ENCODE measurements at regions not wholly inside any gene's neighbourhood (a gene's known extent, or its start where the extent isn't known, plus 50 kb on each side); places are given as distances from the start of the nearest gene placed in this dataset.

DNA sequence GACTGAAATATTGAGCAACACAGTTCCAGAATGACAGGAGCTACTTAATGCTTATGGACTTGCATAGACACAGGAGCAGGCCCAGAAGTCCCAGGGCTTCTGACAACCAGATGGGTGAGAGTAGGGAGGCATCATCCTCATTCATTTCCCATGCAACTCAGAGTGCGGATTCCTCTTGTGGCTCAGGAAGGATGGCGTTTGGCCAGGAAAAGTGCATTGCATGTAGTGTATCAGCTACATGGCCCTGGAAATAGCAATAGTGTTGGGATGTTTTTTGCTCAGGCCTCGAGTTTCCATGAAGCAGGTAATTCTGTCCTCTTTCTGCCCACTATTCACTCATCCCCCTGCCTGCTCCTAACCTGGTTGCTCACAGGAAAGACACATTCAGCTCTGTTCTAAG, 136.6 kb downstream of the PDGFRA start:
- TF ChIP-seq, protein P1, sequence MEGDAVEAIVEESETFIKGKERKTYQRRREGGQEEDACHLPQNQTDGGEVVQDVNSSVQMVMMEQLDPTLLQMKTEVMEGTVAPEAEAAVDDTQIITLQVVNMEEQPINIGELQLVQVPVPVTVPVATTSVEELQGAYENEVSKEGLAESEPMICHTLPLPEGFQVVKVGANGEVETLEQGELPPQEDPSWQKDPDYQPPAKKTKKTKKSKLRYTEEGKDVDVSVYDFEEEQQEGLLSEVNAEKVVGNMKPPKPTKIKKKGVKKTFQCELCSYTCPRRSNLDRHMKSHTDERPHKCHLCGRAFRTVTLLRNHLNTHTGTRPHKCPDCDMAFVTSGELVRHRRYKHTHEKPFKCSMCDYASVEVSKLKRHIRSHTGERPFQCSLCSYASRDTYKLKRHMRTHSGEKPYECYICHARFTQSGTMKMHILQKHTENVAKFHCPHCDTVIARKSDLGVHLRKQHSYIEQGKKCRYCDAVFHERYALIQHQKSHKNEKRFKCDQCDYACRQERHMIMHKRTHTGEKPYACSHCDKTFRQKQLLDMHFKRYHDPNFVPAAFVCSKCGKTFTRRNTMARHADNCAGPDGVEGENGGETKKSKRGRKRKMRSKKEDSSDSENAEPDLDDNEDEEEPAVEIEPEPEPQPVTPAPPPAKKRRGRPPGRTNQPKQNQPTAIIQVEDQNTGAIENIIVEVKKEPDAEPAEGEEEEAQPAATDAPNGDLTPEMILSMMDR (IDR thresholded peaks at IDR 0.05): no peak
- no peak for TF ChIP-seq EZH2 (IDR thresholded peaks at IDR 0.05; ENCODE audit: borderline replicate concordance, insufficient read depth, low read depth, low read length, poor library complexity, severe bottlenecking)

Measured in B cell (primary cell).